NT2/D1 (cell line): ENCODE measurements at regions not wholly inside any gene's neighbourhood (a gene's known extent, or its start where the extent isn't known, plus 50 kb on each side); places are given as distances from the start of the nearest gene placed in this dataset.

Experiments
- SUZ12 ChIP-seq: IDR thresholded peaks from 2 replicates; pipeline ENCODE4 v1.6.1; 2011; ENCODE audit not compliant: insufficient read length, insufficient read depth; ENCODE audit errors: extremely low read depth
- YY1 ChIP-seq: IDR thresholded peaks from 2 replicates; pipeline ENCODE4 v1.6.1; 2011; ENCODE audit not compliant: insufficient read length, insufficient read depth
- ZNF274 ChIP-seq: IDR thresholded peaks from 2 replicates; pipeline ENCODE4 v1.6.1; 2011; ENCODE audit warnings: mild to moderate bottlenecking, low read depth, low read length

DNA sequence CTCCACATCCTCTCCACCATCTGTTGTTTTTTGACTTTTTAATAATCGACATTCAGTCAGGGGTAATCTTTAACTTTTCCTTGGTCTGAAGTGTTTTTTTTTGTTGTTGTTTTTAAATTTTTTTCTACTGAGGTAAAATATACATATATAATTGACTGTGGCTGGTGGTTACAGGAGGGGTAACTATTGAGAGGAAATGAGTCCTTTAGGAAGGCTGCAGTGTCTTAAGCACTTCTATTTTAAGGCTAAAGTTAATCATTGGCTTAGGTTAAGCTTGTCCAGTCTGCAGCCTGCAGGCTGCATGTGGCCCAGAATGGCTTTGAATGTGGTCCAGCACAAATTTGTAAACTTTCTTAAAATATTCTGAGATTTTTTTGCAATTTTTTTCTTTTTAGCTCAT, 172.5 kb downstream of the CTH start:
- TF ChIP-seq ZNF274 (no peak), YY1 (no peak), SUZ12 (no peak)
